ENCODE measurements at regions not wholly inside any gene's neighbourhood (a gene's known extent, or its start where the extent isn't known, plus 50 kb on each side); places are given as distances from the start of the nearest gene placed in this dataset.
"Not testable (repeated sequence)": the region's sequence is repeated elsewhere in the genome, so short reads cannot be mapped to it uniquely, and the experiment has no call there.

GRCh38 chr5:143913008-143913752 is 101.2 kb downstream of the HMHB1 start:
- DNase-seq = no peak

- DNase-seq = no peak
Measured at GRCh38 chr5:143914756-143915155, 102.8 kb downstream of the HMHB1 start.

- DNase-seq = no peak
Measured at GRCh38 chr5:143916451-143916850, 104.5 kb downstream of the HMHB1 start.

- no peak for DNase-seq
Measured at GRCh38 chr5:143918961-143919360, 107.0 kb downstream of the HMHB1 start.

- DNase-seq = no peak
Measured at GRCh38 chr5:143920772-143921171, 108.8 kb downstream of the HMHB1 start.

- DNase-seq = no peak
Measured at GRCh38 chr5:143921525-143922311, 109.8 kb downstream of the HMHB1 start.

GRCh38 chr5:143922718-143923117 is 110.8 kb downstream of the HMHB1 start:
- no peak for DNase-seq

GRCh38 chr5:143923634-143924266 is 111.8 kb downstream of the HMHB1 start:
- DNase-seq = no peak

GRCh38 chr5:143924311-143924978 is 112.5 kb downstream of the HMHB1 start:
- DNase-seq = no peak

GRCh38 chr5:143924979-143925325 is 113.0 kb downstream of the HMHB1 start:
- not testable (repeated sequence) for DNase-seq

- DNase-seq = no peak
Measured at GRCh38 chr5:143929486-143929885, 117.5 kb downstream of the HMHB1 start.

- DNase-seq = no peak
Measured at GRCh38 chr5:143930561-143930960, 118.6 kb downstream of the HMHB1 start.

GRCh38 chr5:143931476-143931875 is 119.5 kb downstream of the HMHB1 start:
- no peak for DNase-seq

GRCh38 chr5:143931986-143932385 is 120.0 kb downstream of the HMHB1 start:
- no peak for DNase-seq

GRCh38 chr5:143932584-143932983 is 120.6 kb downstream of the HMHB1 start:
- no peak for DNase-seq

GRCh38 chr5:143933451-143933850 is 121.5 kb downstream of the HMHB1 start:
- DNase-seq = no peak

GRCh38 chr5:143934821-143935220 is 122.9 kb downstream of the HMHB1 start:
- no peak for DNase-seq

GRCh38 chr5:143938230-143938629 is 126.3 kb downstream of the HMHB1 start:
- no peak for DNase-seq

- DNase-seq = no peak
Measured at GRCh38 chr5:143946837-143947236, 134.9 kb downstream of the HMHB1 start.

GRCh38 chr5:143947313-143947712 is 135.4 kb downstream of the HMHB1 start:
- DNase-seq = no peak

GRCh38 chr5:143952809-143953208 is 140.8 kb downstream of the HMHB1 start:
- DNase-seq = no peak

GRCh38 chr5:143953851-143954250 is 141.9 kb downstream of the HMHB1 start:
- no peak for DNase-seq

GRCh38 chr5:143955141-143955540 is 143.2 kb downstream of the HMHB1 start:
- DNase-seq = no peak
